HepG2 (cell line): ENCODE measurements at regions not wholly inside any gene's neighbourhood (a gene's known extent, or its start where the extent isn't known, plus 50 kb on each side); places are given as distances from the start of the nearest gene placed in this dataset.

ENCODE experiments used
- ARID2 ChIP-seq: sonication (generic); formaldehyde crosslinking; IDR thresholded peaks from 2 replicates; pipeline ENCODE4 v1.8.1; 2022; ENCODE audit warnings: mild to moderate bottlenecking, missing genetic modification reagents, borderline replicate concordance
- BCL3 ChIP-seq: sonication (generic); formaldehyde crosslinking; IDR thresholded peaks from 2 replicates; pipeline ENCODE4 v1.5.1; 2020; ENCODE audit warnings: mild to moderate bottlenecking, missing genetic modification reagents, moderate library complexity
- BHLHE40 ChIP-seq: IDR thresholded peaks from 2 replicates; pipeline ENCODE4 v1.6.1; 2011; ENCODE audit warnings: low read length, improper control_type of control experiment
- CHD2 ChIP-seq: IDR thresholded peaks from 2 replicates; pipeline ENCODE4 v1.6.1; 2011; ENCODE audit warnings: low read depth, low read length, improper control_type of control experiment
- GATAD2A ChIP-seq: IDR thresholded peaks from 2 replicates; pipeline ENCODE4 v1.6.1; 2016
- HOXA9 ChIP-seq: sonication (generic); formaldehyde crosslinking; IDR thresholded peaks from 2 replicates; pipeline ENCODE4 v1.8.1; 2022; ENCODE audit warnings: missing genetic modification reagents, mild to moderate bottlenecking, moderate library complexity, borderline replicate concordance
- KLF11 ChIP-seq: IDR thresholded peaks from 2 replicates; pipeline ENCODE4 v1.6.1; 2016; ENCODE audit warnings: missing compliant biosample characterization
- MAX ChIP-seq: IDR thresholded peaks from 2 replicates; pipeline ENCODE4 v1.6.1; 2012; ENCODE audit warnings: inconsistent platforms
- MNT ChIP-seq: fragments of 450-650 bp; IDR thresholded peaks from 2 replicates; pipeline ENCODE4 v1.6.1; 2016
- NCOA2 ChIP-seq: sonication (generic); formaldehyde crosslinking; IDR thresholded peaks from 2 replicates; pipeline ENCODE4 v1.8.0; 2022; ENCODE audit warnings: inconsistent platforms
- ONECUT2 ChIP-seq: sonication (generic); formaldehyde crosslinking; IDR thresholded peaks from 2 replicates; pipeline ENCODE4 v1.4.0; 2020; ENCODE audit warnings: missing genetic modification reagents
- SOX6 ChIP-seq, 2 experiments: fragments of 450-650 bp in 1 of 2; sonication (generic) in 1 of 2; formaldehyde crosslinking in 1 of 2; IDR thresholded peaks; 2 replicates each; pipeline versions ENCODE4 v1.4.0 to v1.6.1; 2017 to 2020; ENCODE audit warnings: antibody characterized with exemption in 1 of 2, mild to moderate bottlenecking in 1 of 2, missing genetic modification reagents in 1 of 2
- SPEN ChIP-seq: sonication (generic); formaldehyde crosslinking; IDR thresholded peaks from 2 replicates; pipeline ENCODE4 v1.5.1; 2020; ENCODE audit warnings: low read depth, mild to moderate bottlenecking, missing genetic modification reagents
- TCF7L2 ChIP-seq: IDR thresholded peaks from 2 replicates; pipeline ENCODE4 v1.6.1; 2011; ENCODE audit warnings: mild to moderate bottlenecking, low read depth, low read length, moderate library complexity
- ZNF337 ChIP-seq: sonication (generic); formaldehyde crosslinking; IDR thresholded peaks from 2 replicates; pipeline ENCODE4 v1.5.1; 2020; ENCODE audit warnings: missing genetic modification reagents, low read depth, mild to moderate bottlenecking, borderline replicate concordance
- ZNF484 ChIP-seq: sonication (generic); formaldehyde crosslinking; IDR thresholded peaks from 2 replicates; pipeline ENCODE4 v1.5.1; 2020; ENCODE audit warnings: mild to moderate bottlenecking, low read depth, missing genetic modification reagents, borderline replicate concordance
- ZNF549 ChIP-seq: sonication (generic); formaldehyde crosslinking; IDR thresholded peaks from 2 replicates; pipeline ENCODE4 v1.5.0; 2020; ENCODE audit warnings: missing genetic modification reagents
- ZNF713 ChIP-seq: sonication (generic); formaldehyde crosslinking; IDR thresholded peaks from 2 replicates; pipeline ENCODE4 v1.4.0; 2020; ENCODE audit warnings: mild to moderate bottlenecking, missing genetic modification reagents
- ZNF75D ChIP-seq: sonication (generic); formaldehyde crosslinking; IDR thresholded peaks from 2 replicates; pipeline ENCODE4 v1.8.1; 2023; ENCODE audit warnings: missing genetic modification reagents, mild to moderate bottlenecking, borderline replicate concordance
- ZSCAN22 ChIP-seq: sonication (generic); formaldehyde crosslinking; IDR thresholded peaks from 2 replicates; pipeline ENCODE4 v1.4.0; 2020; ENCODE audit warnings: mild to moderate bottlenecking, missing genetic modification reagents
- TF ChIP-seq, protein P1 (sequence below): sonication (generic); formaldehyde crosslinking; IDR thresholded peaks from 2 replicates; pipeline ENCODE4 v1.5.0; 2020; ENCODE audit warnings: missing genetic modification reagents, mild to moderate bottlenecking, borderline replicate concordance
- TF ChIP-seq, protein P2 (sequence below): sonication (generic); formaldehyde crosslinking; IDR thresholded peaks from 2 replicates; pipeline ENCODE4 v1.4.0; 2020; ENCODE audit warnings: mild to moderate bottlenecking, missing genetic modification reagents
- TF ChIP-seq, protein P3 (sequence below): IDR thresholded peaks from 2 replicates; pipeline ENCODE4 v1.6.1; 2016; ENCODE audit warnings: mild to moderate bottlenecking, missing biosample characterization, missing genetic modification reagents
- TF ChIP-seq, protein P4 (sequence below): sonication (generic); formaldehyde crosslinking; IDR thresholded peaks from 2 replicates; pipeline ENCODE4 v1.5.1; 2020; ENCODE audit warnings: missing genetic modification reagents, mild to moderate bottlenecking, borderline replicate concordance

GRCh38 chr3:188055388-188055787 lies 98.6 kb upstream of the LPP start (continued):
- TF ChIP-seq BCL3 (CRISPR knock-in tag) = no peak
- TF ChIP-seq ZNF713 (CRISPR knock-in tag) = no peak
- TF ChIP-seq ZNF549 (CRISPR knock-in tag) = no peak
- TF ChIP-seq NCOA2 (CRISPR knock-in tag) = peak; percentile 39; the same call in 1 of the 2 replicates
- TF ChIP-seq KLF11 (CRISPR knock-in tag) = no peak
- no peak for TF ChIP-seq ARID2
- TF ChIP-seq BHLHE40 = no peak
- TF ChIP-seq SOX6 (IDR thresholded peaks at IDR 0.05) = no peak
- peak; percentile 49; the same call in 1 of the 2 replicates for TF ChIP-seq SOX6 (CRISPR knock-in tag; IDR thresholded peaks at IDR 0.05)
- TF ChIP-seq CHD2 = no peak
- peak; percentile 9; the same call in 1 of the 2 replicates for TF ChIP-seq GATAD2A (CRISPR knock-in tag)
- TF ChIP-seq MNT = no peak
- no peak for TF ChIP-seq SPEN
- TF ChIP-seq ZNF484 (CRISPR knock-in tag) = no peak
- TF ChIP-seq TCF7L2 = no peak
- no peak for TF ChIP-seq ZSCAN22 (CRISPR knock-in tag)
- TF ChIP-seq, protein P1, sequence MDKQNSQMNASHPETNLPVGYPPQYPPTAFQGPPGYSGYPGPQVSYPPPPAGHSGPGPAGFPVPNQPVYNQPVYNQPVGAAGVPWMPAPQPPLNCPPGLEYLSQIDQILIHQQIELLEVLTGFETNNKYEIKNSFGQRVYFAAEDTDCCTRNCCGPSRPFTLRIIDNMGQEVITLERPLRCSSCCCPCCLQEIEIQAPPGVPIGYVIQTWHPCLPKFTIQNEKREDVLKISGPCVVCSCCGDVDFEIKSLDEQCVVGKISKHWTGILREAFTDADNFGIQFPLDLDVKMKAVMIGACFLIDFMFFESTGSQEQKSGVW (CRISPR knock-in tag) = no peak
- no peak for TF ChIP-seq ONECUT2
- TF ChIP-seq, protein P2, sequence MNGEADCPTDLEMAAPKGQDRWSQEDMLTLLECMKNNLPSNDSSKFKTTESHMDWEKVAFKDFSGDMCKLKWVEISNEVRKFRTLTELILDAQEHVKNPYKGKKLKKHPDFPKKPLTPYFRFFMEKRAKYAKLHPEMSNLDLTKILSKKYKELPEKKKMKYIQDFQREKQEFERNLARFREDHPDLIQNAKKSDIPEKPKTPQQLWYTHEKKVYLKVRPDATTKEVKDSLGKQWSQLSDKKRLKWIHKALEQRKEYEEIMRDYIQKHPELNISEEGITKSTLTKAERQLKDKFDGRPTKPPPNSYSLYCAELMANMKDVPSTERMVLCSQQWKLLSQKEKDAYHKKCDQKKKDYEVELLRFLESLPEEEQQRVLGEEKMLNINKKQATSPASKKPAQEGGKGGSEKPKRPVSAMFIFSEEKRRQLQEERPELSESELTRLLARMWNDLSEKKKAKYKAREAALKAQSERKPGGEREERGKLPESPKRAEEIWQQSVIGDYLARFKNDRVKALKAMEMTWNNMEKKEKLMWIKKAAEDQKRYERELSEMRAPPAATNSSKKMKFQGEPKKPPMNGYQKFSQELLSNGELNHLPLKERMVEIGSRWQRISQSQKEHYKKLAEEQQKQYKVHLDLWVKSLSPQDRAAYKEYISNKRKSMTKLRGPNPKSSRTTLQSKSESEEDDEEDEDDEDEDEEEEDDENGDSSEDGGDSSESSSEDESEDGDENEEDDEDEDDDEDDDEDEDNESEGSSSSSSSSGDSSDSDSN = no peak
- TF ChIP-seq, protein P3, sequence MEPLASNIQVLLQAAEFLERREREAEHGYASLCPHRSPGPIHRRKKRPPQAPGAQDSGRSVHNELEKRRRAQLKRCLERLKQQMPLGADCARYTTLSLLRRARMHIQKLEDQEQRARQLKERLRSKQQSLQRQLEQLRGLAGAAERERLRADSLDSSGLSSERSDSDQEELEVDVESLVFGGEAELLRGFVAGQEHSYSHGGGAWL = no peak
- TF ChIP-seq ZNF75D (CRISPR knock-in tag) = no peak
- no peak for TF ChIP-seq ZNF337 (CRISPR knock-in tag)
- no peak for TF ChIP-seq MAX
- TF ChIP-seq HOXA9 (CRISPR knock-in tag) = no peak
- TF ChIP-seq, protein P4, sequence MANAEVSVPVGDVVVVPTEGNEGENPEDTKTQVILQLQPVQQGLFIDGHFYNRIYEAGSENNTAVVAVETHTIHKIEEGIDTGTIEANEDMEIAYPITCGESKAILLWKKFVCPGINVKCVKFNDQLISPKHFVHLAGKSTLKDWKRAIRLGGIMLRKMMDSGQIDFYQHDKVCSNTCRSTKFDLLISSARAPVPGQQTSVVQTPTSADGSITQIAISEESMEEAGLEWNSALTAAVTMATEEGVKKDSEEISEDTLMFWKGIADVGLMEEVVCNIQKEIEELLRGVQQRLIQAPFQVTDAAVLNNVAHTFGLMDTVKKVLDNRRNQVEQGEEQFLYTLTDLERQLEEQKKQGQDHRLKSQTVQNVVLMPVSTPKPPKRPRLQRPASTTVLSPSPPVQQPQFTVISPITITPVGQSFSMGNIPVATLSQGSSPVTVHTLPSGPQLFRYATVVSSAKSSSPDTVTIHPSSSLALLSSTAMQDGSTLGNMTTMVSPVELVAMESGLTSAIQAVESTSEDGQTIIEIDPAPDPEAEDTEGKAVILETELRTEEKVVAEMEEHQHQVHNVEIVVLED (CRISPR knock-in tag) = no peak
